BE2C (cell line): ENCODE measurements at regions not wholly inside any gene's neighbourhood (a gene's known extent, or its start where the extent isn't known, plus 50 kb on each side); places are given as distances from the start of the nearest gene placed in this dataset.

Source experiments
- DNase-seq: peaks from one replicate; pipeline ENCODE4 v3.0.0-alpha.2; 2020
- H3K27me3 ChIP-seq: fragments of 250-450 bp; sonication (Bioruptor Pico); 2 replicates; pipeline ENCODE4 v1.5.1; 2020; ENCODE audit warnings: mild to moderate bottlenecking
- H3K36me3 ChIP-seq: fragments of 250-450 bp; sonication (Bioruptor Pico); 2 replicates; pipeline ENCODE4 v1.5.1; 2020; ENCODE audit warnings: mild to moderate bottlenecking
- H3K4me1 ChIP-seq: fragments of 250-450 bp; sonication (Bioruptor Pico); 2 replicates; pipeline ENCODE4 v1.5.1; 2020
- H3K4me3 ChIP-seq: 2 replicates; pipeline ENCODE4 v1.5.1; 2011; ENCODE audit warnings: low read depth, low read length
- H3K9me3 ChIP-seq: fragments of 250-450 bp; sonication (Bioruptor Pico); 2 replicates; pipeline ENCODE4 v1.5.1; 2020
- CTCF ChIP-seq: IDR thresholded peaks from 2 replicates; pipeline ENCODE4 v1.5.1; 2012; ENCODE audit warnings: mild to moderate bottlenecking, low read depth, low read length

GRCh38 chr3:165393461-165393860 lies 197.3 kb upstream of the SLITRK3 start:
- no peaks in the 10 kb centered on the region for H3K9me3 ChIP-seq
- DNase-seq = no peak
- H3K4me3 ChIP-seq = no peak overlapping the region
- no peaks in the 10 kb centered on the region for H3K4me1 ChIP-seq
- H3K36me3 ChIP-seq = no peaks in the 10 kb centered on the region
- H3K27me3 ChIP-seq = no peaks in the 10 kb centered on the region
- TF ChIP-seq CTCF = no peak

- Histone ChIP-seq H3K36me3 (no peaks in the 10 kb centered on the region), H3K4me1 (no peaks in the 10 kb centered on the region), H3K9me3 (no peaks in the 10 kb centered on the region), H3K4me3 (no peak overlapping the region), H3K27me3 (no peaks in the 10 kb centered on the region)
- DNase-seq = no peak
- no peak for TF ChIP-seq CTCF
Observed at GRCh38 chr3:165390166-165390565, 194.0 kb upstream of the SLITRK3 start.

- Histone ChIP-seq H3K36me3 (no peaks in the 10 kb centered on the region), H3K4me3 (no peak overlapping the region), H3K9me3 (no peaks in the 10 kb centered on the region), H3K4me1 (no peaks in the 10 kb centered on the region), H3K27me3 (no peaks in the 10 kb centered on the region)
- no peak for DNase-seq
- TF ChIP-seq CTCF = no peak
Observed at GRCh38 chr3:165389653-165390052, 193.5 kb upstream of the SLITRK3 start.

GRCh38 chr3:165389064-165389463 lies 192.9 kb upstream of the SLITRK3 start:
- H3K27me3 ChIP-seq = no peaks in the 10 kb centered on the region
- no peak for TF ChIP-seq CTCF
- H3K4me3 ChIP-seq = no peak overlapping the region
- H3K4me1 ChIP-seq = no peaks in the 10 kb centered on the region
- H3K9me3 ChIP-seq = no peaks in the 10 kb centered on the region
- DNase-seq = no peak
- no peaks in the 10 kb centered on the region for H3K36me3 ChIP-seq

GRCh38 chr3:165383381-165383780 lies 187.2 kb upstream of the SLITRK3 start:
- H3K27me3 ChIP-seq = no peaks in the 10 kb centered on the region
- no peak for TF ChIP-seq CTCF
- no peak overlapping the region for H3K4me3 ChIP-seq
- no peaks in the 10 kb centered on the region for H3K36me3 ChIP-seq
- no peak for DNase-seq
- no peaks in the 10 kb centered on the region for H3K9me3 ChIP-seq
- H3K4me1 ChIP-seq = no peaks in the 10 kb centered on the region

- TF ChIP-seq CTCF = no peak
- H3K36me3 ChIP-seq = no peaks in the 10 kb centered on the region
Observed at GRCh38 chr3:165382672-165383071, 186.5 kb upstream of the SLITRK3 start.

More at GRCh38 chr3:165382672-165383071, 186.5 kb upstream of the SLITRK3 start:
- no peak for DNase-seq
- Histone ChIP-seq H3K4me1 (no peaks in the 10 kb centered on the region), H3K4me3 (no peak overlapping the region), H3K9me3 (no peaks in the 10 kb centered on the region), H3K27me3 (no peaks in the 10 kb centered on the region)
